ENCODE measurements at regions not wholly inside any gene's neighbourhood (a gene's known extent, or its start where the extent isn't known, plus 50 kb on each side); places are given as distances from the start of the nearest gene placed in this dataset.

GRCh38 chr12:60317361-60317760 lies 721.5 kb downstream of the SLC16A7 start:
- no peaks in the 10 kb centered on the region for H3K27me3 Mint-ChIP-seq (ENCODE audit: low read depth)
- ATAC-seq (replicated peaks in 1 of 2) (no peak), DNase-seq (no peak)
- no peak overlapping the region for H3K27ac Mint-ChIP-seq
- no peaks in the 10 kb centered on the region for H3K4me1 Mint-ChIP-seq (ENCODE audit: low read depth)
- H3K4me3 Mint-ChIP-seq, result no peak overlapping the region
- H3K9me3 Mint-ChIP-seq, result peaks cover 0 to 2% of the 10 kb centered on the region in 2 donors
- no peaks in the 10 kb centered on the region for H3K36me3 Mint-ChIP-seq (ENCODE audit: insufficient read depth in 2 of 2)

DNA sequence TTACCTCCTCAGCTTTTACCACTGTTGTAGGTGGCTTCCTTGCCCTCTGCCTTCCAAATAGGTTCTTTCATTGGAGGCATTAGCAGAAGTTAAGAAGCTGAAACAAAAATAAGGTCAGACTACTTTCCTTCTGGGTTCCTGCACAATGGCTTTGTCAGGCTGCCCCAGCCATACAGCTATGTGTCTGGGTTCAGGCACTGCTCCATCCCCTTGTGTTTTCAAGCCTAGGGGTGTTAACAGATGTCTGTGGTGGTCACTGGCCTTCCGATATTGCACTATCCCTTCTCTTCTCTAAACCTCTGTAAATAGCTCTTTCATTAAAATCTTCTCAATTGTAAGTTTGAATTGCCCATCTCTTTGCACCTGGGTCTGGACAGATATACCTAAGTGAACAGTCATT lies 728.9 kb downstream of the SLC16A7 start:
- DNase-seq, result no peak
- Mint-ChIP-seq H3K9me3 (peaks cover 0 to 6% of the 10 kb centered on the region in 2 donors), H3K4me1 (ENCODE audit: low read depth) (no peaks in the 10 kb centered on the region), H3K36me3 (ENCODE audit: insufficient read depth in 2 of 2) (no peaks in the 10 kb centered on the region), H3K4me3 (no peak overlapping the region), H3K27me3 (ENCODE audit: low read depth) (no peaks in the 10 kb centered on the region), H3K27ac (no peak overlapping the region)
- no peak for ATAC-seq (replicated peaks in 1 of 2)

GRCh38 chr12:60333461-60333860 lies 737.6 kb downstream of the SLC16A7 start:
- no peak for DNase-seq
- no peaks in the 10 kb centered on the region for H3K27me3 Mint-ChIP-seq (ENCODE audit: low read depth)
- H3K4me3 Mint-ChIP-seq, result no peak overlapping the region
- H3K9me3 Mint-ChIP-seq, result peaks cover 4 to 7% of the 10 kb centered on the region in 2 donors
- ATAC-seq (replicated peaks in 1 of 2), result no peak
- H3K36me3 Mint-ChIP-seq (ENCODE audit: insufficient read depth in 2 of 2), result no peaks in the 10 kb centered on the region
- H3K4me1 Mint-ChIP-seq (ENCODE audit: low read depth), result no peaks in the 10 kb centered on the region
- H3K27ac Mint-ChIP-seq, result no peak overlapping the region

DNA sequence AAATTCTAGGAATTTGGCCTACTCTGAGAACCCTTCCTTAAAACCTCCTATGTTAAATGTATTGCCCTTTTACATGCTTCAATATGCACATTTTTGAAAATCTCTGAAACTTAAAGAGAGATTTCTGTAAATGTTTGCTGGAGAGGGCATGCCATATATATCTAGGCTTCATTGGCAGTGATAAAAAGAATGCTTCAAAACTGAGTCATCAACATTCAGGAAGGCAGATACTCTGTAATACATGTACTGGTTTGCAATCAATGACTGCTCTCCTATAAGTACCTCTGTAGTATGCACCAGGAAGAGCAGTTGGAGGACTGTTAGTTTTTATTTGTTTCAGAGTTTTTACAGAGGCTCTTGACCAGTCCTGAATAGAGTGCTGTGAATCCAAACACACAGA lies 739.9 kb downstream of the SLC16A7 start:
- ATAC-seq (replicated peaks in 1 of 2), result no peak
- Mint-ChIP-seq H3K4me3 (no peak overlapping the region), H3K27ac (no peak overlapping the region), H3K27me3 (ENCODE audit: low read depth) (no peaks in the 10 kb centered on the region), H3K36me3 (ENCODE audit: insufficient read depth in 2 of 2) (no peaks in the 10 kb centered on the region), H3K4me1 (ENCODE audit: low read depth) (no peaks in the 10 kb centered on the region), H3K9me3 (peaks cover 4 to 5% of the 10 kb centered on the region in 2 donors)
- DNase-seq, result no peak

- no peaks in the 10 kb centered on the region for H3K4me1 Mint-ChIP-seq (ENCODE audit: low read depth)
- no peaks in the 10 kb centered on the region for H3K27me3 Mint-ChIP-seq (ENCODE audit: low read depth)
- peaks cover 4 to 5% of the 10 kb centered on the region in 2 donors for H3K9me3 Mint-ChIP-seq
- DNase-seq, result no peak
- no peak overlapping the region for H3K4me3 Mint-ChIP-seq
- H3K27ac Mint-ChIP-seq, result no peak overlapping the region
- ATAC-seq (replicated peaks in 1 of 2), result no peak
- H3K36me3 Mint-ChIP-seq (ENCODE audit: insufficient read depth in 2 of 2), result no peaks in the 10 kb centered on the region
Measured at GRCh38 chr12:60337839-60338549, 742.2 kb downstream of the SLC16A7 start.

DNA sequence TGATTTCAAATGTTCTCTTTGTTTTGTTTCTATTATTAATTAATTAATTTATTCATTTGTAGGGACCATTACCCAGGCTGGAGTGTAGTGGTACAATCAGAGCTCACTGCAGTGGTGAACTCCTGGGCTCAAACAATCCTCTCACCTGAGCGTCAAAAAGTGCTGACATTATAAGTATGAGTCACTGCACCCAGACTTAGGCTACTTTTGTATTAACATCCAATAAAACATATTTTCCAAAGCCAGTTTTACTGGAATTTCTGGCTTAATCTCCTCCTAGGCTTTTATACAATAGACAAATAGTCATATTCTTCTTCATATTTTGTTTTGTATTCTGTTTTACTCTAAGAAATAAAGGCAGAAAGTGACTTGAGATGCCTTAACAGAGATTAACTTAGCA lies 749.6 kb downstream of the SLC16A7 start:
- H3K36me3 Mint-ChIP-seq (ENCODE audit: insufficient read depth in 2 of 2), result no peaks in the 10 kb centered on the region
- H3K9me3 Mint-ChIP-seq, result peaks cover 0 to 3% of the 10 kb centered on the region in 2 donors
- H3K4me1 Mint-ChIP-seq (ENCODE audit: low read depth), result no peaks in the 10 kb centered on the region
- no peak for DNase-seq
- H3K27me3 Mint-ChIP-seq (ENCODE audit: low read depth), result no peaks in the 10 kb centered on the region
- no peak overlapping the region for H3K4me3 Mint-ChIP-seq
- no peak overlapping the region for H3K27ac Mint-ChIP-seq
- ATAC-seq (replicated peaks in 1 of 2), result no peak

DNA sequence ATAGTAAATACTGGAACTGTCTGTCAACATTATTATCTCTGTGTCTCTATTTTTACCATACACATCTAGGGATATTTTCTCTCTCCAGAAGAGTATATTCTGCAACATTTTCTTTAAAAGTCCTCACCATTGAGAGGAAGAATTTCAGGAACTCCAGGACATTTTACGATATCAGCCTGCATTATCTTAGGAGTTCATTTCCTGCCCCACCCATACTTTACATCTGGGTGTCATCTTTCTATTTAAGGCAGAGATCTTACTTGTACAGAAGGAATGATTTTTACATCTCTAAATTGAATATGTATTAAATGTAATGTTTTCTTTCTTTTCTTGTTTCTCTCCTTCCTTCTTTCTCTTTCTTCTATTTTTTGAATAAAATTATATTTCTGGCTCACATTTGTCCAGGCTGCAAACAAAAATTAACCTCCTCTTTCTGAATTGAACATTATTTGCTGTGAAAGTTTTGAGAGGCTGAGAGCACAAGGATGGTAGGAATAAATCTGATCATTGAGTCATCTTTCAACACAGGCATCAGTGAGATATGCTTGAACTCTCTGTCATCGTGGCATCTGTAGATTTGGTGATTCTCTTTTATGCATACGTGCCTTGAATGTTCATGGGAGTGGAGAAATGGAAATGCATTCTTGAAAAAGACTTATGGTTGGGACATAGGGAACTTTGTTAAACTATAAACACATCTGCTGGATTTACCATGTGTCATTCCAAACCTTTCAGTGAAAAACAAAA lies 753.6 kb downstream of the SLC16A7 start:
- peaks cover 0 to 5% of the 10 kb centered on the region in 2 donors for H3K9me3 Mint-ChIP-seq

GRCh38 chr12:60387356-60387755 lies 791.5 kb downstream of the SLC16A7 start:
- Mint-ChIP-seq H3K9me3 (peaks cover 7% of the 10 kb centered on the region in 2 donors), H3K4me3 (no peak overlapping the region), H3K4me1 (ENCODE audit: low read depth) (no peaks in the 10 kb centered on the region)

More for the DNA sequence above, 753.6 kb downstream of the SLC16A7 start:
- Mint-ChIP-seq H3K4me1 (ENCODE audit: low read depth) (no peaks in the 10 kb centered on the region), H3K27me3 (ENCODE audit: low read depth) (no peaks in the 10 kb centered on the region), H3K27ac (no peak overlapping the region), H3K4me3 (no peak overlapping the region), H3K36me3 (ENCODE audit: insufficient read depth in 2 of 2) (no peaks in the 10 kb centered on the region)
- DNase-seq (no peak), ATAC-seq (replicated peaks in 1 of 2) (no peak)

GRCh38 chr12:60391051-60391450 lies 795.2 kb downstream of the SLC16A7 start:
- H3K4me1 Mint-ChIP-seq (ENCODE audit: low read depth), result no peaks in the 10 kb centered on the region
- no peaks in the 10 kb centered on the region for H3K36me3 Mint-ChIP-seq (ENCODE audit: insufficient read depth in 2 of 2)
- H3K27me3 Mint-ChIP-seq (ENCODE audit: low read depth), result no peaks in the 10 kb centered on the region
- H3K9me3 Mint-ChIP-seq, result peaks cover 0 to 3% of the 10 kb centered on the region in 2 donors
- DNase-seq (no peak), ATAC-seq (replicated peaks in 1 of 2) (no peak)
- no peak overlapping the region for H3K4me3 Mint-ChIP-seq
- no peak overlapping the region for H3K27ac Mint-ChIP-seq

More at GRCh38 chr12:60387356-60387755, 791.5 kb downstream of the SLC16A7 start:
- no peaks in the 10 kb centered on the region for H3K27me3 Mint-ChIP-seq (ENCODE audit: low read depth)
- no peak overlapping the region for H3K27ac Mint-ChIP-seq
- no peak for DNase-seq
- no peaks in the 10 kb centered on the region for H3K36me3 Mint-ChIP-seq (ENCODE audit: insufficient read depth in 2 of 2)
- no peak for ATAC-seq (replicated peaks in 1 of 2)

- Mint-ChIP-seq H3K4me1 (ENCODE audit: low read depth) (no peaks in the 10 kb centered on the region), H3K27me3 (ENCODE audit: low read depth) (no peaks in the 10 kb centered on the region), H3K9me3 (peaks cover 0 to 3% of the 10 kb centered on the region in 2 donors), H3K27ac (no peak overlapping the region), H3K4me3 (no peak overlapping the region), H3K36me3 (ENCODE audit: insufficient read depth in 2 of 2) (no peaks in the 10 kb centered on the region)
- ATAC-seq (replicated peaks in 1 of 2) (no peak), DNase-seq (no peak)
Measured at GRCh38 chr12:60391791-60392190, 796.0 kb downstream of the SLC16A7 start.

DNA sequence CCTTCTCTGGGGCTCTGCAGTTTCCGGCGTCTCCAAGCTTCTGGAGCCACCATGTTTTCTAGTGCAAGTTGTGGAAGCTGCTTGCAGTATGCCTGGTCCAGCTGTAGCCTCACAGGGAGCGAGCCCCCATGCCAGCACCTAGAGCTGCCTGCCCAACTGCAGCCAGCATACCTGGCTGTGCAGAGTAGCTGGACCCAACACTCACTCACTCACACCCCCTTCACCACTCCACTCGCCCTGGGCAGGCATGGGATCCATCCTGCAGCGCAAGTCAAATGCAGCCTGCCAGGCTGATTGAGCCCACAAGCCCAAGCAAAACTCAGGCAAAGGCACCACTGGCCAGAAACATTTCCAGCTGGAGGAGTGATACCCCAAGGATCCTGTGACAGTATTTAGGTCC lies 797.3 kb downstream of the SLC16A7 start:
- DNase-seq (no peak), ATAC-seq (replicated peaks in 1 of 2) (no peak)
- H3K36me3 Mint-ChIP-seq (ENCODE audit: insufficient read depth in 2 of 2), result no peaks in the 10 kb centered on the region
- H3K4me1 Mint-ChIP-seq (ENCODE audit: low read depth), result no peaks in the 10 kb centered on the region
- H3K4me3 Mint-ChIP-seq, result no peak overlapping the region
- H3K27ac Mint-ChIP-seq, result no peak overlapping the region
- H3K9me3 Mint-ChIP-seq, result peaks cover 0 to 3% of the 10 kb centered on the region in 2 donors
- no peaks in the 10 kb centered on the region for H3K27me3 Mint-ChIP-seq (ENCODE audit: low read depth)

DNA sequence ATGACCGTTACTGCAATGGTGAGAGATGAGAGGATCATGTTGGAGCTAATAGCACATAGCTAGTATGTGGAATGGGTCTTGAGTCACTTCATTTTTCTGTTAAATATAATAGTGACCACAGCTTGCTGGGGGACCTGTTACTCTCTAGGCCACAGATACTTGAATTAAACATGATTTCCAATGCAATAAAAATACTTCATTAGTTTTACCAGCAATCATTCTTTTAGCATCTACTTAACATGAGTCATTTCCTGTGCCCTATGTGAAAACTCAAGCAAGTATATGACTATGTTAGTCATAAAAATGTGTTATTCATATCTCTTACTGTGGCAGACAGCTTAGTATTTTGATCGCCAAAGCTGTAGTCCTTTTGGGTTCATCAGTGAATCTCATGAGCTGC lies 798.8 kb downstream of the SLC16A7 start:
- no peaks in the 10 kb centered on the region for H3K27me3 Mint-ChIP-seq (ENCODE audit: low read depth)
- no peak for ATAC-seq (replicated peaks in 1 of 2)
- no peak for DNase-seq
- H3K4me1 Mint-ChIP-seq (ENCODE audit: low read depth), result no peaks in the 10 kb centered on the region
- no peaks in the 10 kb centered on the region for H3K36me3 Mint-ChIP-seq (ENCODE audit: insufficient read depth in 2 of 2)
- H3K27ac Mint-ChIP-seq, result no peak overlapping the region
- no peaks in the 10 kb centered on the region for H3K9me3 Mint-ChIP-seq
- no peak overlapping the region for H3K4me3 Mint-ChIP-seq

GRCh38 chr12:60398547-60398946 lies 802.7 kb downstream of the SLC16A7 start:
- Mint-ChIP-seq H3K4me3 (no peak overlapping the region), H3K4me1 (ENCODE audit: low read depth) (no peaks in the 10 kb centered on the region), H3K9me3 (peaks cover 0 to 5% of the 10 kb centered on the region in 2 donors), H3K36me3 (ENCODE audit: insufficient read depth in 2 of 2) (no peaks in the 10 kb centered on the region), H3K27me3 (ENCODE audit: low read depth) (no peaks in the 10 kb centered on the region), H3K27ac (no peak overlapping the region)
- DNase-seq (no peak), ATAC-seq (replicated peaks in 1 of 2) (no peak)

All from activated T-cell treated with anti-CD3 and anti-CD28 coated beads, Interleukin-2, amount 50 U/mL, for 72 hours (primary cell).